KMS-11 (cell line): ENCODE measurements at regions not wholly inside any gene's neighbourhood (a gene's known extent, or its start where the extent isn't known, plus 50 kb on each side); places are given as distances from the start of the nearest gene placed in this dataset.

Experiments used
- H2AFZ ChIP-seq: fragments of 200-600 bp; sonication (generic); 2 replicates; pipeline ENCODE4 v1.6.1; 2016; ENCODE audit warnings: antibody characterized with exemption, mixed run types, low read depth
- H3K27ac ChIP-seq: fragments of 200-600 bp; sonication (generic); 2 replicates; pipeline ENCODE4 v1.6.1; 2016; ENCODE audit warnings: mild to moderate bottlenecking, mixed run types
- H3K27me3 ChIP-seq: fragments of 200-600 bp; sonication (generic); 2 replicates; pipeline ENCODE4 v1.6.1; 2017; ENCODE audit warnings: mild to moderate bottlenecking, low read depth, mixed run types, moderate library complexity; ENCODE audit not compliant: insufficient read depth
- H3K36me3 ChIP-seq: fragments of 200-600 bp; sonication (generic); 2 replicates; pipeline ENCODE4 v1.6.1; 2017; ENCODE audit warnings: mild to moderate bottlenecking, mixed run types; ENCODE audit not compliant: insufficient read depth
- H3K4me1 ChIP-seq: fragments of 200-600 bp; sonication (generic); 2 replicates; pipeline ENCODE4 v1.6.1; 2016; ENCODE audit warnings: mild to moderate bottlenecking, low read depth, mixed run types; ENCODE audit not compliant: poor library complexity, severe bottlenecking
- H3K4me2 ChIP-seq: fragments of 200-600 bp; sonication (generic); 2 replicates; pipeline ENCODE4 v1.7.0; 2016; ENCODE audit warnings: mild to moderate bottlenecking, mixed run types
- H3K4me3 ChIP-seq: fragments of 200-600 bp; sonication (generic); IDR thresholded peaks from 2 replicates; pipeline ENCODE4 v1.6.1; 2017; ENCODE audit warnings: low read depth, low read length, mixed read lengths; ENCODE audit not compliant: insufficient read depth
- H3K79me2 ChIP-seq: fragments of 200-600 bp; sonication (generic); 2 replicates; pipeline ENCODE4 v1.6.1; 2016; ENCODE audit warnings: low read depth, mixed run types; ENCODE audit not compliant: insufficient read depth
- H3K9ac ChIP-seq: fragments of 200-600 bp; sonication (generic); 2 replicates; pipeline ENCODE4 v1.6.1; 2016; ENCODE audit warnings: mild to moderate bottlenecking, mixed run types
- H4K20me1 ChIP-seq: fragments of 200-600 bp; sonication (generic); 2 replicates; pipeline ENCODE4 v1.6.1; 2016; ENCODE audit warnings: mild to moderate bottlenecking, mixed run types; ENCODE audit not compliant: insufficient read depth
- TF ChIP-seq, protein P1 (sequence below): fragments of 200-600 bp; sonication (generic); conservative IDR thresholded peaks from 2 replicates; pipeline ENCODE4 v1.6.1; 2017; ENCODE audit warnings: low read depth, mild to moderate bottlenecking, antibody characterized with exemption, low read length, moderate library complexity, mixed read lengths

GRCh38 chr22:47657224-47657623 is 894.8 kb downstream of the TBC1D22A start:
- Histone ChIP-seq H3K27ac (no peak overlapping the region), H3K9ac (no peak overlapping the region), H3K79me2 (no peaks in the 10 kb centered on the region), H3K36me3 (no peaks in the 10 kb centered on the region), H2AFZ (no peak overlapping the region), H3K4me1 (no peaks in the 10 kb centered on the region), H4K20me1 (no peaks in the 10 kb centered on the region), H3K4me2 (no peak overlapping the region), H3K27me3 (no peaks in the 10 kb centered on the region), H3K4me3 (no peak overlapping the region)
- TF ChIP-seq, protein P1, sequence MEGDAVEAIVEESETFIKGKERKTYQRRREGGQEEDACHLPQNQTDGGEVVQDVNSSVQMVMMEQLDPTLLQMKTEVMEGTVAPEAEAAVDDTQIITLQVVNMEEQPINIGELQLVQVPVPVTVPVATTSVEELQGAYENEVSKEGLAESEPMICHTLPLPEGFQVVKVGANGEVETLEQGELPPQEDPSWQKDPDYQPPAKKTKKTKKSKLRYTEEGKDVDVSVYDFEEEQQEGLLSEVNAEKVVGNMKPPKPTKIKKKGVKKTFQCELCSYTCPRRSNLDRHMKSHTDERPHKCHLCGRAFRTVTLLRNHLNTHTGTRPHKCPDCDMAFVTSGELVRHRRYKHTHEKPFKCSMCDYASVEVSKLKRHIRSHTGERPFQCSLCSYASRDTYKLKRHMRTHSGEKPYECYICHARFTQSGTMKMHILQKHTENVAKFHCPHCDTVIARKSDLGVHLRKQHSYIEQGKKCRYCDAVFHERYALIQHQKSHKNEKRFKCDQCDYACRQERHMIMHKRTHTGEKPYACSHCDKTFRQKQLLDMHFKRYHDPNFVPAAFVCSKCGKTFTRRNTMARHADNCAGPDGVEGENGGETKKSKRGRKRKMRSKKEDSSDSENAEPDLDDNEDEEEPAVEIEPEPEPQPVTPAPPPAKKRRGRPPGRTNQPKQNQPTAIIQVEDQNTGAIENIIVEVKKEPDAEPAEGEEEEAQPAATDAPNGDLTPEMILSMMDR, result no peak

DNA sequence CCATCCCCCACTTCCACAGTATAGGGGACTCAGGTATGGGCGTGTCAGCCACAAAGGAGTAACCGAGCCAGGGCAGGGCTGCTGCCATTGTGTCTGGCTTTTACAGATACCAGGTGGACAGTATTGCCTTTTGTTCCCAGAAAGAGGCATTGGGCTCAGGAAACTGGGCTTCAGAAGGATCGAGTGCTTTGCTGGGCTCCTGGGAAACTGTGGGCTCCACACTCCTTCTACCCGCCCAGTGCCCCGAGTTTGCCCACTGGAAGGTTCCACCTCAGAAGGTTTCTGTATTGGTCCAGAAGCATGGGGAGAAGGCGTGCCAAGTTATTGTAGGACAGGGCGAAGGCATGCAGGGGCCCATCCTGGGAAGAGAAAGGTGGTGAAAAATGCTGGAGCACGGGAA is 894.4 kb downstream of the TBC1D22A start:
- Histone ChIP-seq H4K20me1 (no peaks in the 10 kb centered on the region), H3K9ac (no peak overlapping the region), H3K4me3 (no peak overlapping the region), H3K4me1 (no peaks in the 10 kb centered on the region), H3K79me2 (no peaks in the 10 kb centered on the region), H3K27ac (no peak overlapping the region), H3K27me3 (no peaks in the 10 kb centered on the region), H2AFZ (no peak overlapping the region), H3K36me3 (no peaks in the 10 kb centered on the region), H3K4me2 (no peak overlapping the region)
- TF ChIP-seq, protein P1, result no peak

GRCh38 chr22:47655930-47656329 is 893.5 kb downstream of the TBC1D22A start:
- Histone ChIP-seq H3K4me2 (no peak overlapping the region), H3K27ac (no peak overlapping the region), H3K79me2 (no peaks in the 10 kb centered on the region), H3K4me3 (no peak overlapping the region), H3K27me3 (no peaks in the 10 kb centered on the region), H3K4me1 (no peaks in the 10 kb centered on the region), H2AFZ (no peak overlapping the region), H4K20me1 (no peaks in the 10 kb centered on the region), H3K36me3 (no peaks in the 10 kb centered on the region), H3K9ac (no peak overlapping the region)
- TF ChIP-seq, protein P1, result no peak

- no peak overlapping the region for H3K27ac ChIP-seq
- H2AFZ ChIP-seq, result no peak overlapping the region
- no peak overlapping the region for H3K4me3 ChIP-seq
- H3K4me2 ChIP-seq, result no peak overlapping the region
- no peaks in the 10 kb centered on the region for H4K20me1 ChIP-seq
- no peak overlapping the region for H3K9ac ChIP-seq
- no peaks in the 10 kb centered on the region for H3K36me3 ChIP-seq
- H3K4me1 ChIP-seq, result no peaks in the 10 kb centered on the region
- no peaks in the 10 kb centered on the region for H3K79me2 ChIP-seq
- TF ChIP-seq, protein P1, result no peak
- no peaks in the 10 kb centered on the region for H3K27me3 ChIP-seq
Measured at GRCh38 chr22:47654922-47655491, 892.6 kb downstream of the TBC1D22A start.

DNA sequence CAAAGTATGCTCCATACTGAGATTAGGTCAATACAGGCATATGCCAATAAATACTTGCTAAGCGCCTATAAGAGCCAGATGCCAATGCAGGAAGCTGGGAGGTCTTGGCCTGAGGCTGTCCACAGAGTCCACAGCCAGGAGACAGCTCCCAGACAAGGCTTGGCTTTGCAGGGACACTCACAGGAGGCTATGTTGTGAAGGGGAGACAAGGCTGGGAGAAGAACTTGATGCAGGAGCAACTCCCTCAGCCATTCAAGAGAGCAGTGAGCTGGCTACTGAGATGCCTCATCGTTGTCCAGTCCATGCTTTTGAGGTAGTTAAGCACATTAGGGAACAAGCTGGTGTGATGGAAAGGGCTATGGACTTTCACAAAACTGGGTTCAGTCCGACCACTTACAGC is 891.5 kb downstream of the TBC1D22A start:
- Histone ChIP-seq H3K4me2 (no peak overlapping the region), H3K27ac (no peak overlapping the region), H3K9ac (no peak overlapping the region), H3K36me3 (no peaks in the 10 kb centered on the region), H2AFZ (no peak overlapping the region), H3K4me1 (no peaks in the 10 kb centered on the region), H3K27me3 (no peaks in the 10 kb centered on the region), H4K20me1 (no peaks in the 10 kb centered on the region), H3K4me3 (no peak overlapping the region), H3K79me2 (no peaks in the 10 kb centered on the region)
- TF ChIP-seq, protein P1, result no peak
